CD8-positive, alpha-beta memory T cell (primary cell): ENCODE measurements at regions not wholly inside any gene's neighbourhood (a gene's known extent, or its start where the extent isn't known, plus 50 kb on each side); places are given as distances from the start of the nearest gene placed in this dataset.
"Not testable (repeated sequence)": the region's sequence is repeated elsewhere in the genome, so short reads cannot be mapped to it uniquely, and the experiment has no call there.

Experiments
- CTCF ChIA-PET: fragments of 350-600 bp; sonication (Branson Sonifier 250); formaldehyde crosslinking; loops from one replicate; lab custom pipeline; 2021; ENCODE audit warnings: antibody characterized with exemption; lab: Charles Lee
- POLR2A ChIA-PET: fragments of 350-600 bp; sonication (Branson Sonifier 250); formaldehyde crosslinking; loops from one replicate; lab custom pipeline; 2021; ENCODE audit warnings: antibody characterized with exemption; lab: Charles Lee
- DNase-seq, 5 donors: peaks; one replicate each; pipeline versions ENCODE4 v3.0.0 to v3.0.0-alpha.2; 2020 to 2022; ENCODE audit warnings: mixed read lengths in 1 of 5
- H3K27ac ChIP-seq: one replicate; pipeline ENCODE4 v1.7.0; 2013; ENCODE audit warnings: low read depth, mild to moderate bottlenecking, low read length, moderate library complexity
- H3K27me3 ChIP-seq: 2 replicates; pipeline ENCODE4 v1.7.0; 2013; ENCODE audit warnings: low read length, mild to moderate bottlenecking; ENCODE audit not compliant: insufficient read depth, poor library complexity, severe bottlenecking
- H3K36me3 ChIP-seq: 2 replicates; pipeline ENCODE4 v1.7.0; 2013; ENCODE audit warnings: mild to moderate bottlenecking, low read length, moderate library complexity; ENCODE audit not compliant: insufficient read depth
- H3K4me1 ChIP-seq: 2 replicates; pipeline ENCODE4 v1.7.0; 2013; ENCODE audit warnings: mild to moderate bottlenecking, low read length, moderate library complexity; ENCODE audit not compliant: insufficient read depth
- H3K4me3 ChIP-seq: 2 replicates; pipeline ENCODE4 v1.7.0; 2013; ENCODE audit warnings: mild to moderate bottlenecking, low read length
- H3K9me3 ChIP-seq: 2 replicates; pipeline ENCODE4 v1.7.0; 2013; ENCODE audit warnings: mild to moderate bottlenecking, low read length
- H3K27ac Mint-ChIP-seq, 8 donors: one replicate each; pipeline ENCODE4 v1.8.0; 2020 to 2021; ENCODE audit warnings: mixed read lengths in 8 of 8, mild to moderate bottlenecking in 6 of 8, inconsistent platforms in 3 of 8, moderate library complexity in 3 of 8
- H3K27me3 Mint-ChIP-seq, 2 donors: one replicate each; pipeline ENCODE4 v1.8.0; 2020 to 2021; ENCODE audit warnings: mixed read lengths in 2 of 2, mild to moderate bottlenecking in 1 of 2, moderate library complexity in 1 of 2
- H3K36me3 Mint-ChIP-seq, 3 donors: one replicate each; pipeline ENCODE4 v1.8.0; 2020 to 2021; ENCODE audit warnings: mixed read lengths in 3 of 3, inconsistent platforms in 1 of 3, mild to moderate bottlenecking in 1 of 3
- H3K4me1 Mint-ChIP-seq, 3 donors: one replicate each; pipeline ENCODE4 v1.8.0; 2020 to 2021; ENCODE audit warnings: mixed read lengths in 3 of 3, inconsistent platforms in 1 of 3, mild to moderate bottlenecking in 1 of 3
- H3K4me3 Mint-ChIP-seq, 7 donors: one replicate each; pipeline ENCODE4 v1.8.0; 2020 to 2021; ENCODE audit warnings: mixed read lengths in 7 of 7, mild to moderate bottlenecking in 6 of 7, moderate library complexity in 4 of 7, inconsistent platforms in 2 of 7
- H3K9me3 Mint-ChIP-seq, 5 donors: one replicate each; pipeline ENCODE4 v1.8.0; 2020 to 2022; ENCODE audit warnings: mixed read lengths in 5 of 5, mild to moderate bottlenecking in 3 of 5, moderate library complexity in 2 of 5, inconsistent platforms in 1 of 5

DNA sequence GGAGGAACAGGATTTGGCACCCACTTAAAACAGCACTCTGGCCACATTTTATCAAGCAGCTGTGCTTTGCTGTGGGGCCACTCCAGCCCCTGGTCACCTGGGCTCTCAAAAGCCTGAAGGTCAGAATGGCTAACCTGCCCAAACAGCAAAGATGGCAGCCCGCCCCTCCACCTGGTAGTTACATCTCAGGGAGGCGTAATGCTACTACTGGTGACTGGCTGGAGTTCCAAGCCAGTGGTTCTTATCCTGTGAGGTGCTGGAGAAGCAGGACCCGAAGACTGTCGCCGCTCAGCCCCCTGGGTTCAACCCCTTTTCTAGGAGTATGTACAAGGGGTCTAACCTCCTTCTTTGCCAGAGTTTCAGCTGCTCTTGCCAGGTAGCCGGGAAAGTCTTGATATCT is 467.4 kb upstream of the FOXG1 start:
- CTCF ChIA-PET, result no interaction called here

DNA sequence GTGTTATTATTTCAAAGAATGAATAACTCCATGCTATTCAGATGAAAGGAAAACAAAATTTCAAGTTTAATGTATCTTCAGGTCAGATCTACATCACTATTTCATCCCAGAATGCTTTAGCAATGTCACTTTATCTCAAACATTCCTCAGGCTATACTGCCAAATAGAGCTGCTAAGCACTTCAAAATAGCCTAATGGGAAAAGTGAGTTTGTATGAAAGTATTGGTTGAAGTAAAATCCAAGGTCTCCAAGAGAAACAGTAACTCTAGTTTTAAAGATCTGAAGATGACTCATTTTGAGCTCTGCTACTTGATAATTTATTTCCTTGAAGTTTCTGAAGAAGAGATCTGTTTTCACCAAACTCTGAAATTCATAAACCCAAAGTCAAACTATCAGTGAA is 466.2 kb upstream of the FOXG1 start:
- CTCF ChIA-PET, result no interaction called here
- Histone ChIP-seq H3K27me3 (no peaks in the 10 kb centered on the region), H3K9me3 (no peaks in the 10 kb centered on the region), H3K4me1 (no peaks in the 10 kb centered on the region), H3K27ac (no peak overlapping the region), H3K36me3 (no peaks in the 10 kb centered on the region), H3K4me3 (no peak overlapping the region)
- Mint-ChIP-seq H3K9me3 (peaks cover 10 to 28% (median 23%) of the 10 kb centered on the region in 5 donors), H3K27ac (no peak overlapping the region), H3K4me1 (no peaks in the 10 kb centered on the region), H3K27me3 (no peaks in the 10 kb centered on the region), H3K4me3 (no peak overlapping the region), H3K36me3 (no peaks in the 10 kb centered on the region)
- POLR2A ChIA-PET, result no interaction called here
- no peak for DNase-seq

More for the DNA sequence above, 467.4 kb upstream of the FOXG1 start:
- H3K27me3 ChIP-seq, result no peaks in the 10 kb centered on the region
- Mint-ChIP-seq H3K27me3 (no peaks in the 10 kb centered on the region), H3K36me3 (no peaks in the 10 kb centered on the region), H3K4me1 (no peaks in the 10 kb centered on the region), H3K4me3 (no peak overlapping the region), H3K9me3 (peaks cover 10 to 30% (median 21%) of the 10 kb centered on the region in 5 donors), H3K27ac (no peak overlapping the region)
- H3K4me3 ChIP-seq, result no peak overlapping the region
- H3K9me3 ChIP-seq, result no peaks in the 10 kb centered on the region
- POLR2A ChIA-PET, result no interaction called here
- H3K4me1 ChIP-seq, result no peaks in the 10 kb centered on the region
- no peaks in the 10 kb centered on the region for H3K36me3 ChIP-seq
- H3K27ac ChIP-seq, result no peak overlapping the region
- DNase-seq, result no peak

DNA sequence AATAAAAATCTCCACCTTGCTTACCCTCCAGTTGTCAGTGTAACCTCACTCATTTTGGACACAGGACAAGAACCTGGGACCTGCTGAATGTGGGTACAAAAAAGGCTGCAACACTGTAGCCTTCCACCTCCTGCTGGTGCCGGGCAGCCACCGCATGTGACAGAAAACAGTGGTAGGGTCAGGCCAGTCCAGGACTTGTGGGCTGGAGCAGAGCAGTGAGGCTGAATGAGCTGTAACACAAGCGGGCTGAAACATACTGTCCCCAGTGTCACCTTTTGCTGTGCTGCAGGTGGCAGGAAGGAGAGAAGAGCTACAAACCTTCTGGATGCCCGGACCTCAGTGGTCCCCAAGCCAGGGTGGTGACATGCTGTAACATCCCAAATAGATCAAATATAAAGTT is 465.4 kb upstream of the FOXG1 start:
- Histone ChIP-seq H3K27me3 (no peaks in the 10 kb centered on the region), H3K4me3 (no peak overlapping the region), H3K27ac (no peak overlapping the region), H3K9me3 (no peaks in the 10 kb centered on the region), H3K36me3 (no peaks in the 10 kb centered on the region), H3K4me1 (no peaks in the 10 kb centered on the region)
- no peak for DNase-seq
- ChIA-PET POLR2A (no interaction called here), CTCF (no interaction called here)
- H3K4me1 Mint-ChIP-seq, result no peaks in the 10 kb centered on the region
- H3K9me3 Mint-ChIP-seq, result peaks cover 10 to 31% (median 20%) of the 10 kb centered on the region in 5 donors
- no peak overlapping the region for H3K4me3 Mint-ChIP-seq
- H3K27me3 Mint-ChIP-seq, result no peaks in the 10 kb centered on the region
- H3K27ac Mint-ChIP-seq, result no peak overlapping the region
- no peaks in the 10 kb centered on the region for H3K36me3 Mint-ChIP-seq

DNA sequence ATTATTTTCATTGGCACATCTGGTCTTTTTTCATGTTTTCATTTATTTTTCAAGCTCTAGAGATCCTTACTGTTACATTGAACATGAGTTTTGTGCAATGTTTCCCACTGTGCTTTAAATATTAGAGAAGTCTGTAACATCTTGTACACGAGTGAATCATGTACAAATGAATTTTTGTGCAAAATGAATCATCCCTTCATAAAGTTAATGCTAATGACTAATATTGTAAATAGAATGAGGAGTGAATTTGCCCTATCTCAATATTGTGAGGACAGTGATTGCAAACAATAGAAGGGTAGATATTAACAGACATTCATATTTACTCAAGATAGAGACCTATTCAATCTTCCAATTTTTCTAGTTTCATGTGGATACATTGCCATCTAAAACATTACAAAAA is 463.3 kb upstream of the FOXG1 start:
- H3K4me1 Mint-ChIP-seq, result no peaks in the 10 kb centered on the region
- H3K4me1 ChIP-seq, result no peaks in the 10 kb centered on the region
- no peaks in the 10 kb centered on the region for H3K36me3 Mint-ChIP-seq
- no peak overlapping the region for H3K4me3 Mint-ChIP-seq
- no peaks in the 10 kb centered on the region for H3K36me3 ChIP-seq
- CTCF ChIA-PET, result no interaction called here
- H3K9me3 ChIP-seq, result no peaks in the 10 kb centered on the region
- H3K27me3 ChIP-seq, result no peaks in the 10 kb centered on the region
- H3K4me3 ChIP-seq, result no peak overlapping the region
- DNase-seq, result no peak
- H3K27me3 Mint-ChIP-seq, result no peaks in the 10 kb centered on the region
- peaks cover 10 to 41% (median 18%) of the 10 kb centered on the region in 5 donors for H3K9me3 Mint-ChIP-seq
- no peak overlapping the region for H3K27ac Mint-ChIP-seq
- no peak overlapping the region for H3K27ac ChIP-seq
- POLR2A ChIA-PET, result no interaction called here

DNA sequence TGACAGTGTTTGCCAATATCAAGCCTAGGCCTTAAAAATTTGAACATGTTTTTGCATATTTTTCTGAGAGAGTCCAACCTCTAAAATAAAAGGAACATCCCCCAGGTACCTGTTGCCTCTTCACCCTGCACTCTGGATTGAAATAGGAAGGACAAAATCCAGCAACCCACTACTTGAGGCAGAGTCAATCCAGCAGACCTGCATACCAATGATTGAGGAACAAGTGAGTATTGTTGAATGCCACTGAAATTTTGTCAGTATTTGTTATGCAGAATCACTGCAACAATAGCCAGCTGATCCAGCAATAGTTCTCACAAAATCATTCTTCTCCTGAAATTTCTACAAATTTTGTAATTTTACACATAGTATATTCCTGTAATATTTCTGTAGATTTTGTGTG is 460.6 kb upstream of the FOXG1 start:
- ChIA-PET POLR2A (no interaction called here), CTCF (no interaction called here)
- Mint-ChIP-seq H3K4me1 (no peaks in the 10 kb centered on the region), H3K9me3 (peaks cover 7 to 39% (median 22%) of the 10 kb centered on the region in 5 donors), H3K27ac (no peak overlapping the region), H3K36me3 (no peaks in the 10 kb centered on the region), H3K27me3 (no peaks in the 10 kb centered on the region), H3K4me3 (no peak overlapping the region)
- Histone ChIP-seq H3K27ac (no peak overlapping the region), H3K9me3 (no peaks in the 10 kb centered on the region), H3K36me3 (no peaks in the 10 kb centered on the region), H3K4me1 (no peaks in the 10 kb centered on the region), H3K4me3 (no peak overlapping the region), H3K27me3 (no peaks in the 10 kb centered on the region)
- no peak for DNase-seq

DNA sequence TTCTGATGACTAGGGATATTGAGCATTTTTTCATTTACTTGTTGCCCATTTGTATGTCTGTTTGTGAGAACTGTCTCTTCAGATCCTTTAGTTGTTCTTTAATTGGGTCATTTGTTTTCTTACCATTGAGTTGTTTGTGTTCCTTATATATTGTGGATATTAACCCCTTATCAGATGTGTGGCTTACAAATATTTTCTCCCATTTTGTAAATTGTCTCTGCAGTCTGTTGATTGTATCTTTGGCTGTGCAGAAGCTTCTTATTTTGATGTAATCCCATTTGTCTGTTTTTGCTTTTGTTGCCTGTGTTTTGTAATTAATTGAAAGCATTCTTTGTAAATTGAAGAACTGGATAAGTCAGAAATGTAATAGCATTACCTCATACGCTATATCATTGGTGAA is 459.1 kb upstream of the FOXG1 start:
- Histone ChIP-seq H3K4me1 (no peaks in the 10 kb centered on the region), H3K27ac (no peak overlapping the region), H3K27me3 (no peaks in the 10 kb centered on the region), H3K4me3 (no peak overlapping the region), H3K9me3 (no peaks in the 10 kb centered on the region), H3K36me3 (no peaks in the 10 kb centered on the region)
- CTCF ChIA-PET, result no interaction called here
- POLR2A ChIA-PET, result no interaction called here
- no peak overlapping the region for H3K4me3 Mint-ChIP-seq
- H3K27ac Mint-ChIP-seq, result no peak overlapping the region
- peaks cover 5 to 43% (median 19%) of the 10 kb centered on the region in 5 donors for H3K9me3 Mint-ChIP-seq
- no peak for DNase-seq
- no peaks in the 10 kb centered on the region for H3K36me3 Mint-ChIP-seq
- H3K4me1 Mint-ChIP-seq, result no peaks in the 10 kb centered on the region
- H3K27me3 Mint-ChIP-seq, result no peaks in the 10 kb centered on the region

DNA sequence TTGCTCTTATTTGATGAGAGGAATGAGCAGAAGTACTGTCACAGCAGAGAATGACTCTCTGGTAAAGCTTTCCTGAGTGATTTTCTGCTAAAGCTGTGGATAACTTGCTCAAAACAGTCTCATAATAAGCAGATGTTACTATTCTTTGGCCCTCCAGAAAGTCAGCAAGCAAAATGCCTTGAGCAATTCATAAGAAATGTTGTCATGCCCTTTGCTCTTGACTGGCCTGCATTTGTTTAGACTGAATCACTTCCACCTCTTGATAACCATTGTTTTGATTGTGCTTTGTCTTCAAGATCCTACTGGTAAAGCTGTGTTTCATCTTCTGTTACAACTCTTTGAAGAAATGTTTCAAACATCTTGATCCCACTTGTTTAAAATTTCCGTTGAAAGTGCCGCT is 457.9 kb upstream of the FOXG1 start:
- no peak for DNase-seq
- H3K27me3 Mint-ChIP-seq, result no peaks in the 10 kb centered on the region
- ChIA-PET CTCF (no interaction called here), POLR2A (no interaction called here)
- no peaks in the 10 kb centered on the region for H3K36me3 Mint-ChIP-seq
- Histone ChIP-seq H3K36me3 (no peaks in the 10 kb centered on the region), H3K27me3 (no peaks in the 10 kb centered on the region), H3K9me3 (no peaks in the 10 kb centered on the region), H3K4me1 (no peaks in the 10 kb centered on the region), H3K27ac (no peak overlapping the region), H3K4me3 (no peak overlapping the region)
- H3K9me3 Mint-ChIP-seq, result peaks cover 3 to 38% (median 16%) of the 10 kb centered on the region in 5 donors
- no peak overlapping the region for H3K27ac Mint-ChIP-seq
- H3K4me3 Mint-ChIP-seq, result no peak overlapping the region
- no peaks in the 10 kb centered on the region for H3K4me1 Mint-ChIP-seq

DNA sequence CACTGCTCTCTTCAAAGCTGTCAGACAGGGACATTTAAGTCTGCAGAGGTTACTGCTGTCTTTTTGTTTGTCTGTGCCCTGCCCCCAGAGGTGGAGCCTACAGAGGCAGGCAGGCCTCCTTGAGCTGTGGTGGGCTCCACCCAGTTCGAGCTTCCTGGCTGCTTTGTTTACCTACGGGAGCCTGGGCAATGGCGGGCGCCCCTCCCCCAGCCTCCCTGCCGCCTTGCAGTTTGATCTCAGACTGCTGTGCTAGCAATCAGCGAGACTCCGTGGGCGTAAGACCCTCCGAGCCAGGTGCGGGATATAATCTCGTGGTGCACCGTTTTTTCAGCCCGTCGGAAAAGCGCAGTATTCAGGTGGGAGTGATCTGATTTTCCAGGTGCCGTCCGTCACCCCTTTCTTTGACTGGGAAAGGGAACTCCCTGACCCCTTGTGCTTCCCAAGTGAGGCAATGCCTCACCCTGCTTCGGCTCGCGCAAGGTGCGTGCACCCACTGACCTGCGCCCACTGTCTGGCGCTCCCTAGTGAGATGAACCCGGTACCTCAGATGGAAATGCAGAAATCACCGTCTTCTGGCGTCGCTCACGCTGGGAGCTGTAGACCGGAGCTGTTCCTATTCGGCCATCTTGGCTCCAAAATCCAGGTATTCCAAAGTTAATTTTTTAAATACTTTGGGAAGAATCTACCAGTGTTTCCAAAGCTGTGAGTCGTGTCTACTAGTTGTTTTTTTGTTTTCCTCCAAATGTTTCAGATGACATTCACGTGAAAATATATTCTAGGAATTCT is 448.5 kb upstream of the FOXG1 start:
- H3K27me3 ChIP-seq, H3K4me3 ChIP-seq, H3K9me3 ChIP-seq, CTCF ChIA-PET, H3K27ac Mint-ChIP-seq, H3K4me1 ChIP-seq, H3K36me3 ChIP-seq, H3K9me3 Mint-ChIP-seq, H3K36me3 Mint-ChIP-seq, H3K27ac ChIP-seq, DNase-seq, H3K4me3 Mint-ChIP-seq, H3K27me3 Mint-ChIP-seq, H3K4me1 Mint-ChIP-seq, POLR2A ChIA-PET: not testable (repeated sequence)
